Neural cell (in vitro differentiated cells): ENCODE measurements at regions not wholly inside any gene's neighbourhood (a gene's known extent, or its start where the extent isn't known, plus 50 kb on each side); places are given as distances from the start of the nearest gene placed in this dataset.

Experiments
- CTCF ChIP-seq: fragments of 450-650 bp; IDR thresholded peaks from 2 replicates; pipeline ENCODE4 v1.5.1; 2014; ENCODE audit warnings: antibody characterized with exemption, mild to moderate bottlenecking, moderate library complexity; ENCODE audit not compliant: poor library complexity, severe bottlenecking
- EP300 ChIP-seq: fragments of 450-650 bp; conservative IDR thresholded peaks from 2 replicates; pipeline ENCODE4 v1.6.1; 2014; ENCODE audit warnings: antibody characterized with exemption, mild to moderate bottlenecking, moderate library complexity; ENCODE audit not compliant: poor library complexity, severe bottlenecking
- EZH2 ChIP-seq: fragments of 200-600, 300-800 bp; shearing (Covaris generic), sonication (generic); IDR thresholded peaks from 2 replicates; pipeline ENCODE4 v1.6.1; 2014; ENCODE audit warnings: antibody characterized with exemption, low read length, borderline replicate concordance, mild to moderate bottlenecking; ENCODE audit not compliant: insufficient read depth, poor library complexity, severe bottlenecking
- MXI1 ChIP-seq: fragments of 450-650 bp; conservative IDR thresholded peaks from 2 replicates; pipeline ENCODE4 v1.6.1; 2014; ENCODE audit warnings: antibody characterized with exemption, mild to moderate bottlenecking; ENCODE audit not compliant: poor library complexity, severe bottlenecking
- POLR2AphosphoS5 ChIP-seq: IDR thresholded peaks from 2 replicates; pipeline ENCODE4 v1.6.1; 2012
- RAD21 ChIP-seq: fragments of 450-650 bp; conservative IDR thresholded peaks from 2 replicates; pipeline ENCODE4 v1.6.1; 2014; ENCODE audit warnings: antibody characterized with exemption, mild to moderate bottlenecking, moderate library complexity
- REST ChIP-seq: IDR thresholded peaks from 2 replicates; pipeline ENCODE4 v1.6.1; 2012; ENCODE audit warnings: borderline replicate concordance
- SMC3 ChIP-seq: fragments of 450-650 bp; conservative IDR thresholded peaks from 2 replicates; pipeline ENCODE4 v1.6.1; 2014; ENCODE audit warnings: antibody characterized with exemption, mild to moderate bottlenecking, moderate library complexity; ENCODE audit not compliant: poor library complexity
- TAF1 ChIP-seq: IDR thresholded peaks from 2 replicates; pipeline ENCODE4 v1.6.1; 2012; ENCODE audit warnings: low read depth

GRCh38 chr4:175282407-175282806, 364.2 kb downstream of the ADAM29 start:
- no peak for TF ChIP-seq CTCF
- no peak for TF ChIP-seq EP300
- TF ChIP-seq POLR2AphosphoS5 = no peak
- no peak for TF ChIP-seq EZH2
- no peak for TF ChIP-seq SMC3
- TF ChIP-seq RAD21 = no peak
- no peak for TF ChIP-seq REST
- TF ChIP-seq MXI1 = no peak
- no peak for TF ChIP-seq TAF1
